Astrocyte of the hippocampus (primary cell): ENCODE measurements at regions not wholly inside any gene's neighbourhood (a gene's known extent, or its start where the extent isn't known, plus 50 kb on each side); places are given as distances from the start of the nearest gene placed in this dataset.
A peak's percentile ranks its signal among the peaks of the same experiment; 100 is the strongest.

Experiments used
- DNase-seq: peaks from one replicate; pipeline ENCODE4 v3.0.0; 2011; ENCODE audit warnings: low read depth, low spot score

DNA sequence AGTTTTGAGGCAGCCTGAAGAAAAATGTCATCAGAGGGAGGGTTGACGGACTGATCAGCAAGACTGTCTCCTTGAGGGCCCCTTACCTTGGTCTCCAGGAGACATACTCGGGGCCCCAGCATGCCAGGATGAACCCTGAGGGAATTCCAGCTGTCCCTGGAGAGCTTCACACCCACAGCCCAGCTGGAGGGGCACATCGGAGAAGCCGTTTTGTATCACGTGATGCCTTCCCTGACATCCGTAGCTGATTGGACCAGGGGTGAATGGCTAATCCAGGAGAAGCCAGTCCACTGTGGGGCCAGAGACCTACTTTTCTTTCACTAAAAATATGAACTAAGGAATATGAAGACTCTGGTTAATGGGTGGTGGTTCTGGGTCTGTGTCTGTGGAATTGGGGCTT is 86.0 kb upstream of the TP53I11 start:
- DNase-seq, result no peak

GRCh38 chr11:45037434-45038005 is 86.8 kb upstream of the TP53I11 start:
- DNase-seq, result no peak

DNA sequence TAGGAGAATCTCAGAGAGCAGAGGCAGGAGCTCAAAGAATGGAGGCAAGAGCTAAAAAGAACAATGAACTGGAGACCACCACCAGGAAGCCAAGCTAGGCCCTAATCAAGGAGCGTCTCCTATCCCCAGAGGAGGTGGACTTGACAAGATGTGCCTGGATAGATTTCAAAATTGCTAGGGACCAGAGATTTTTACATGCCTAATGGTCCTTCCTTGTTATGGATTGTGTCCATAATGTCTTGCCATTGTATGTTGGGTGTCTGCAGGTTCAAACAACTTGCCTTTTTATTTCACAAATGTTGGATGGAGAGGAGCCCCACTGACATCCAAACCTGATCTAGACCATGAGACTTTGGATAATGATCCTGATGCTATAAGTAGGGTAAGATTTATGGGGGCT is 88.2 kb upstream of the TP53I11 start:
- no peak for DNase-seq

- no peak for DNase-seq
These were observed 90.9 kb upstream of the TP53I11 start for GRCh38 chr11:45041596-45041995.

DNA sequence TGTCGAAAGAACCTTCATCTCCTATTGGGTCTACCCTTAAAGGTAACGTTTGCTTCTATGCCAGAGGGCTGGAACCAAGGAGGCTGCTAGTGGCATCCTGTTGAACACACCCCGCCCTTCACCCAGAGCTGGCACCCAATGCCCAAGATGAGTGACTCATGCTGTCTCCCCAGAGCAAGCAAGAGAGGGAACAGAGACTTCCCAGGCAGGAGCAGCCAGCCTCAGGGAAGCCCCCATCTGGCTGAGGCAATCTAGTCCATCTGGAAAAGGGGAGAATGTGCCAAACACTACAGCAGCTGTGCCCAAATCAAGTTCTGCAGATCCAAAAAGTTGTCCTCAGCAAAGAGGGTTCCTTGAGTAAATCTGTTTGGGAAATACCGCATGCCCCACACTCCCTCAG is 91.9 kb upstream of the TP53I11 start:
- no peak for DNase-seq

DNA sequence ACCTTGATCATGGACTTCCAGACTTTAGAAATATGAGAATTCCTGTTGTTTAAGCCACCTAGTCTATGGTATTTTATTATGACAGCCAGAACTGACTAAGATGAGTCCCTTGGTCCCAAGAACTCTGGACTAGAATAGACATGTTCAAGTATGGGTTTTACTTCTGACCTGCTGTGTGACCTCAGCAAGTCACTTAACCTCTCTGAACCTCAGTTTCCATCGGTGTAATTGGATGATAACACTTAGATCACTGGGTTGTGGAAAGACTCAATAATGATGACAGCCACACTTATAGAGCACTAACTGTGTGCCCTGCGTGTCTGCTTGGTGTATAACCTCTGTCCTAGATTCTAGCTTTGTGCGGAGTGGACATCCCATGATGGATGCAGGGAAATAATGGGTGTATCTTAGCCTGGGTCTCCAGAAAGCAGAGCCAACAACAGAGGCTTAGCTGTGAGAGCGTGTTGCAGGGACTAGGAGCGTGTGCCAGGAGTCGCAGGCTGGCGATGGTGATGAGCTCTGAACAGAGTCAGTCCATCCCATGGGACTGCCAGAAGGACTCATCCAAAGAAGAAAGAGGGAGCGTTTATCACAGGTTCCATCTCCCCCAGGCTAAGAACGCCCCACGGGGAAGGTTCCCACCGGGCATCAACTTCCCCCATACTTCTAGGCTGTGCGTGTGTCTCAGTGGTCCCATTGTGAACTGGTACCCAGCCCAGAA is 93.2 kb upstream of the TP53I11 start:
- DNase-seq, result no peak

DNA sequence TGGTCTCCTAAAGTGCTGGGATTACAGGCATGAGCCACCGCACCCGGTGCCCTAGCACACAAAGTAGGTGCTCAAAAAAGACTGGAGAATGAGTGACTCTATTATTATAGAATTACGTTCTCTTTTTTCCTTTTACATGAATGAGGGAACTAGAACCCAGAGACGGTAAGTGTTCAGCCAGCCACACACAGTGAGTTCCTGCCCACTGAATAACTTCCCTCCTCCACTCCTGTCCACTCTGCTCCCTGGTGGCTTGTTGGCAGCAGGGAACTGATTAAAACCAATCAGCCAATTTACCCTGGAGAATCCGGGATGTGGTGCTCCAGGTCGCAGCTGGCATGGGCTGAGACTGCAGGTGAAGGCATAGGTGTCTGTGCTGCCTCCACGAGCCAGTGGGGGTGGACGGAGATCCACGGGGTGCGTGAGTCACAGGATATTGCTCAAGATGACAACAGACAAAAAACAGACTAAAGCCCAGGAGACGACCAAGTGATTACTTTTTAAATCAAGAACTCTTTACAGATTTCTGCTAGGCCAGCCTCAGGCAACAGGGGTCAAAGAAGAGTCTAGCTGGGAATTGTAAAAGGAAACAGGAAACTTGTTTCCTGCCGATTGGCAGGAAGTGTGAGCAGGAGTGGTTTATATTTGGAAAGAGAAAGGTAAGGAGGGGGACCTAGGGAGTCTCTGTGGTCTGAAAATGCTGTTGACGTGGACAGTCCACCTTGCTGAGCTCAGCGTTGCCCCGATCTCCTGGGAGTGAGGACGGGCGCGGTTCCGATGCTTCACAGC is 95.2 kb upstream of the TP53I11 start:
- peak; percentile 15 for DNase-seq

DNA sequence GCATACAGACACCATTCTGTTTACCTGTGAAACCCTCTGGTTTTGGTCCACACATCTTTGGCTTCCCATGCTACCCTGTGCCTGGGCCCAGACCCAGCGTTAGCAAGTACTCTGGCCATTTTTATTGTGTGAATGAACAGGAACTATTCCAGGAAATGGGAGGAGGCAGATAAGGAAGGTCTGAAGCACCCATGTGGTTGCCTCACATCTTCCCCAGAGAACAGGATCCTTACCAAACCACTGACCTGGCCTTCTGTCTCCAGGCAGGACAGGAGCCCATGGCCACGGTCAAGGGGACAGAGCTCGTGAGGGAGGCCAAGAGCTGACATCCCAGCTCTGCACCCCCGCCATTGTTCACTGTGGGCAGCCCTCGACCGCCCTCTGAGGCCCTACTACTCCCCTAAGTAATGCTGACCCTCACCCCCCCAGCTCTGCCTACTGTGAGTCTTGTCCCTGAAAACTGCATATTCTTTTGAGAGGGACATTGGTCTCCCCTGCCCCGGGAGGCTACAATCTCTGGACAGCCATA is 97.7 kb upstream of the TP53I11 start:
- DNase-seq, result no peak

DNA sequence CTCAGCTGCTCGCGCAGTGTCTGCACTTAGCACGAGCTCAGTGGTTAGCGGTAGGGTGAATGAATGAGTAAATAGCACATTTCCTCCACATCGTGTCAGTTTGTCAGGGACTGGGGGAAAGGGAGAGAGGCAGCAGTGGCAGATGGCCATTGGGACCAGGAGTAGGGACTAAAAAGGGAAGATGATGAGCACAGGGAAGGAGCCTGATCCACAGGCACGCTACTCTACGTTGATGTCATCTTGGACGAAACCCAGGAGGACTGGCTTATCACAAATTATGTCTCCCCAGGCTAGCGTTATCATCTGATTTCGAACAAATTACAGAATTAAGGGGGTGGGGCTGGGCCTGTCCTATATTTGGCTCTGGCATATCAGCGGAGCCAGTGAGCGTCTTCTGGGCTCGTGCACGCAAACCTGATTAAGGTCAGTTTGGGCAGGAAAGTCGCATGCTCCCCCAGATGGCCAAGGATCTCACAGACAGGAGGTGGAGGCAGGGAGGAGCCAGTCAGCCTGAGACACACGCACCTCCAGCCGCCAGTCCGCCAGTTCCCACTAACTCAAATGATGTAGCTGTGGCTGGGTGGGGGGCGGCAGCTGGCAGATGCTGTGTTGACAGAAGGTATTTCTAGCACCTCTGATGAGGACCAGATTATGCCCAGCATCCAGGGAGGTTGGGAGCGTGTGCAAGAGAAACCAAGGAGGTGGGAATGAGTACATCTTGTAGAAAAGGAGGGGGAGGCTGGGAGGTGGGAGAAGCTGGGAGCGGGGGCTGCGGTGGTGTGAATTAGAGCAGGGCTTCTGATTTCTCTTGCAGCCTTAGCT is 97.4 kb upstream of the PRDM11 start:
- DNase-seq, result no peak

- DNase-seq, result no peak
These were observed 96.3 kb upstream of the PRDM11 start for GRCh38 chr11:45050111-45050510.

- no peak for DNase-seq
These were observed 94.8 kb upstream of the PRDM11 start for GRCh38 chr11:45051621-45052020.

GRCh38 chr11:45052361-45052760 is 94.1 kb upstream of the PRDM11 start:
- DNase-seq, result no peak

DNA sequence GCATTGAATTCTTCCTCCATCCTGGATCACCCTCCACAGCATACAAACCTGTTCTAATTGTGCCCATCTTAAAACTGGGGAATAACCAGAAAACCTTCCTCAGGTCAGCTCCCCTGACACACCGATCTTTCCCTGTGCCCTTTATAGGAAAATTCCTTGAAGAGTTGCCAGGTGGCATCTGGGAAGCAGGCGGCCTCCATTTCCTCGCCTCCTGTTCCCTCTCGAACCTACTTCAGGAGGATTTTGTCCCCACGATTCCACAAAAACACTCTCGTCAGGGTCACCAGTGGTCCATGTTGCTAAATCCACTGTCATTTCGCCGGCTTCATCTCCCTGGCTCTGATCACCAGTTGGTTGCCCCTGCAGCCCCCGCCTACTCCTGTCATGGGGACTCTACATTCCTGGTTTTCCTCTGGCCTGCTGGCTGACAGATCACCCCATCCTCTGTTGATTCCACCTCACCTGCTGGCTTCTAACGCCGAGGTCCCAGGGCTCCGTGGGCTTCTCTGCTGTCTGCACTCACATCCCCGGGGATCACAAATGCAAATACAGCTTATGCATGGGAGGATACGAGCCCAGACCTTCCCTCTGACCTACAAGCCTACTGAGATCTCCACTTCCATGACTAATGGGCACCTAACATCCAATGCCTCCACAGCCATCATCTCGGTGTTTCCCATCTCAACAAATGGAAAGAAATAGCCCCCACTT is 92.5 kb upstream of the PRDM11 start:
- no peak for DNase-seq

DNA sequence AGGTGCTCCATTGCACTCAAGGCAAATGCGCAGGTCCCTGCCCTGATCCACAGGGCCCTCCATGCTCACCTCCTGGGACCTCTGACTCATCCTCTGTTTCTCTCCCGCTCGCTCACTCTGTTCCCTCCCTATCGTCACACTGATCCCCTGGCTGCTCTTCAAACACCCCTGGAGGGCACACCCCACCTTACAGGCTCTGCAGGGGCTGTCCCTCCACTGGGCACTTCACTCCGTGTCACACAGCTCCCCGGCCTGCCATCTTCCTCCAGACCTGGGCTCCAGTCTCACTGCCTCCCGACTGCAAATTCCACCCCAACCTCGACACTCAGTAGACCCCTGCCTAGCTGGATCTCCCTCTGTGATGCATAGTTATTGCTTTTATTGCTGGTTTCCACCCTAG is 91.5 kb upstream of the PRDM11 start:
- no peak for DNase-seq

GRCh38 chr11:45056529-45056928 is 89.9 kb upstream of the PRDM11 start:
- DNase-seq, result no peak

GRCh38 chr11:45057938-45058646 is 88.3 kb upstream of the PRDM11 start:
- DNase-seq, result no peak

- no peak for DNase-seq
These were observed 87.8 kb upstream of the PRDM11 start for GRCh38 chr11:45058647-45058950.

GRCh38 chr11:45060707-45061106 is 85.7 kb upstream of the PRDM11 start:
- DNase-seq, result no peak

- no peak for DNase-seq
These were observed 84.8 kb upstream of the PRDM11 start for GRCh38 chr11:45061641-45062040.

DNA sequence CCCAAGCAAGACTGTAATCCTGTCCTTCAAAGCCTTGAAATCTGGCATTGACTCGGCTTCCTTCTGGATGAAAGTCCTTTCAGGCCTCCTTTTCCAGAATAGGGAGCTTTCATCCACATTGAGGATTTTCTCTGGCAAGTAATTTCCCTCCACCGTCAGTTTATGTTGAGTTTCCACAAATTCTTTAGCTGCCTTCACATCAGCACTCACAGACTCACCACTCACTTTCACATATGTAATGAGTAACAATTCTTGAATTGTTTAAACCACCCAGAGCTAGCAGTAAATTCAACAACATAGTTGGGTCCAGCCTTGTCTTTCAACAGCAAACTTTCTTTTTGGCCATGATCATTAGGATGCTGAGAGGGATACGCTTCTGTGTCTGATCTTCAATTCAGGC is 84.3 kb upstream of the PRDM11 start:
- no peak for DNase-seq
